Loucy (cell line): ENCODE measurements at regions not wholly inside any gene's neighbourhood (a gene's known extent, or its start where the extent isn't known, plus 50 kb on each side); places are given as distances from the start of the nearest gene placed in this dataset.

Source experiments
- EZH2phosphoT487 ChIP-seq: fragments of 200-600 bp; IDR thresholded peaks from 2 replicates; pipeline ENCODE4 v1.6.1; 2018; ENCODE audit warnings: antibody characterized with exemption, mild to moderate bottlenecking, moderate library complexity, borderline replicate concordance
- TF ChIP-seq, protein P1 (sequence below): fragments of 200-600 bp; sonication (generic); conservative IDR thresholded peaks from 2 replicates; pipeline ENCODE4 v1.5.1; 2014; ENCODE audit warnings: mild to moderate bottlenecking, antibody characterized with exemption, low read length

DNA sequence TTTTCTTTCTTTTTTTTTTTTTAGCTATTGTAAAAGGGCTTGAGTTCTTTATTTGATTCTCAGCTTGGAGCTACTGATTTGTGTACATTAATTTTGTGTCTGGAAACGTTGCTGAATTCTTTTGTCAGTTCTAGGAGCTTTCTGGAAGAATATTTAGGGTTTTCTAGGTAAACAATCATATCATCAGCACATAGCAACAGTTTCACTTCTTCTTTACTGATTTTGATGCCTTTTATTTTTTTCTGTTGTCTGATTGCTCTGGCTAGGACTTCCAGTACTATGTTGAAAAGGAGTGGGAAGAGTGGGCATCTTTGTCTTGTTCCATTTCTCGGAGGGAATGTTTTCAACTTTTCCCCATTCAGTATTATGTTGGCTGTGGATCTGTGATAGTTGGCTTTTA lies 292.2 kb downstream of the GABRG1 start:
- TF ChIP-seq, protein P1, sequence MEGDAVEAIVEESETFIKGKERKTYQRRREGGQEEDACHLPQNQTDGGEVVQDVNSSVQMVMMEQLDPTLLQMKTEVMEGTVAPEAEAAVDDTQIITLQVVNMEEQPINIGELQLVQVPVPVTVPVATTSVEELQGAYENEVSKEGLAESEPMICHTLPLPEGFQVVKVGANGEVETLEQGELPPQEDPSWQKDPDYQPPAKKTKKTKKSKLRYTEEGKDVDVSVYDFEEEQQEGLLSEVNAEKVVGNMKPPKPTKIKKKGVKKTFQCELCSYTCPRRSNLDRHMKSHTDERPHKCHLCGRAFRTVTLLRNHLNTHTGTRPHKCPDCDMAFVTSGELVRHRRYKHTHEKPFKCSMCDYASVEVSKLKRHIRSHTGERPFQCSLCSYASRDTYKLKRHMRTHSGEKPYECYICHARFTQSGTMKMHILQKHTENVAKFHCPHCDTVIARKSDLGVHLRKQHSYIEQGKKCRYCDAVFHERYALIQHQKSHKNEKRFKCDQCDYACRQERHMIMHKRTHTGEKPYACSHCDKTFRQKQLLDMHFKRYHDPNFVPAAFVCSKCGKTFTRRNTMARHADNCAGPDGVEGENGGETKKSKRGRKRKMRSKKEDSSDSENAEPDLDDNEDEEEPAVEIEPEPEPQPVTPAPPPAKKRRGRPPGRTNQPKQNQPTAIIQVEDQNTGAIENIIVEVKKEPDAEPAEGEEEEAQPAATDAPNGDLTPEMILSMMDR: no peak
- TF ChIP-seq EZH2phosphoT487: no peak
